ENCODE measurements at regions not wholly inside any gene's neighbourhood (a gene's known extent, or its start where the extent isn't known, plus 50 kb on each side); places are given as distances from the start of the nearest gene placed in this dataset.

GRCh38 chr17:83144421-83145357 lies 65.3 kb downstream of the METRNL start:
- DNase-seq (ENCODE audit: low read depth in 2 of 2) = no peak

- DNase-seq (ENCODE audit: low read depth in 2 of 2) = no peak
Observed at GRCh38 chr17:83145358-83145738, 65.9 kb downstream of the METRNL start.

- no peak for DNase-seq (ENCODE audit: low read depth in 2 of 2)
Observed at GRCh38 chr17:83145831-83146230, 66.4 kb downstream of the METRNL start.

GRCh38 chr17:83146347-83146746 lies 66.9 kb downstream of the METRNL start:
- DNase-seq (ENCODE audit: low read depth in 2 of 2) = no peak

GRCh38 chr17:83147280-83147679 lies 67.9 kb downstream of the METRNL start:
- no peak for DNase-seq (ENCODE audit: low read depth in 2 of 2)

GRCh38 chr17:83148317-83149028 lies 69.1 kb downstream of the METRNL start:
- DNase-seq (ENCODE audit: low read depth in 2 of 2) = no peak

- DNase-seq (ENCODE audit: low read depth in 2 of 2) = no peak
Observed at GRCh38 chr17:83149029-83149725, 69.8 kb downstream of the METRNL start.

- no peak for DNase-seq (ENCODE audit: low read depth in 2 of 2)
Observed at GRCh38 chr17:83149761-83150251, 70.4 kb downstream of the METRNL start.

GRCh38 chr17:83150369-83151055 lies 71.1 kb downstream of the METRNL start:
- no peak for DNase-seq (ENCODE audit: low read depth in 2 of 2)

- DNase-seq (ENCODE audit: low read depth in 2 of 2) = no peak
Observed at GRCh38 chr17:83151056-83151441, 71.6 kb downstream of the METRNL start.

- no peak for DNase-seq (ENCODE audit: low read depth in 2 of 2)
Observed at GRCh38 chr17:83151442-83152226, 72.2 kb downstream of the METRNL start.

GRCh38 chr17:83152227-83152744 lies 72.9 kb downstream of the METRNL start:
- no peak for DNase-seq (ENCODE audit: low read depth in 2 of 2)

GRCh38 chr17:83152745-83153611 lies 73.6 kb downstream of the METRNL start:
- no peak for DNase-seq (ENCODE audit: low read depth in 2 of 2)

GRCh38 chr17:83153681-83154310 lies 74.4 kb downstream of the METRNL start:
- DNase-seq (ENCODE audit: low read depth in 2 of 2) = no peak

- no peak for DNase-seq (ENCODE audit: low read depth in 2 of 2)
Observed at GRCh38 chr17:83154311-83155127, 75.1 kb downstream of the METRNL start.

GRCh38 chr17:83155128-83156121 lies 76.0 kb downstream of the METRNL start:
- DNase-seq (ENCODE audit: low read depth in 2 of 2) = no peak

GRCh38 chr17:83156408-83156807 lies 77.0 kb downstream of the METRNL start:
- DNase-seq (ENCODE audit: low read depth in 2 of 2) = no peak
